ENCODE measurements at regions not wholly inside any gene's neighbourhood (a gene's known extent, or its start where the extent isn't known, plus 50 kb on each side); places are given as distances from the start of the nearest gene placed in this dataset.

GRCh38 chr18:24548583-24548982, 88.1 kb downstream of the HRH4 start:
- H3K9me3 ChIP-seq (ENCODE audit: low read depth, low read length) = no peaks in the 10 kb centered on the region
- H3K4me1 ChIP-seq (ENCODE audit: insufficient read depth, low read length) = no peaks in the 10 kb centered on the region
- H3K27me3 ChIP-seq (ENCODE audit: insufficient read depth, low read length) = no peaks in the 10 kb centered on the region
- no peak overlapping the region for H3K4me3 ChIP-seq (ENCODE audit: low read length)

DNA sequence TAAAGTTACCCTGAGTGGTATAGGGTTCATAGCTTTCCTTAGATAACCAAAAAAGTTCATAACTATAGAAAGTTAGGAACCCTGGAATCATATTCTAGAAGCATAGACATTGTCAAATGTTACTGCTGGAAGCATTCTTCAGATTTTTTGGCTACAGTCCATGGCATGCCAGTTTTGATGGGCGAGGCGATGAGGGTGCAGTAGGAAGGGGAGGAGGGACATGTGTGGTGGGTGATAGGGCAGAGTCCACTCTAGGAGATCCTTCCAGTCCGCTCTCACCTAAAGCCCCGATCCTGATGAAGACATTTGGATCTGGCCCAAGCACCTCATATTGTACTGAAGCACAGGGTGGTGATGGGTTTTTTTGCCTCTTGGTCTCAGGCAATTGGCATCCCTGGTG, 91.8 kb downstream of the HRH4 start:
- Histone ChIP-seq H3K4me3 (ENCODE audit: low read length) (no peak overlapping the region), H3K27me3 (ENCODE audit: insufficient read depth, low read length) (no peaks in the 10 kb centered on the region), H3K9me3 (ENCODE audit: low read depth, low read length) (no peaks in the 10 kb centered on the region), H3K4me1 (ENCODE audit: insufficient read depth, low read length) (no peaks in the 10 kb centered on the region)

DNA sequence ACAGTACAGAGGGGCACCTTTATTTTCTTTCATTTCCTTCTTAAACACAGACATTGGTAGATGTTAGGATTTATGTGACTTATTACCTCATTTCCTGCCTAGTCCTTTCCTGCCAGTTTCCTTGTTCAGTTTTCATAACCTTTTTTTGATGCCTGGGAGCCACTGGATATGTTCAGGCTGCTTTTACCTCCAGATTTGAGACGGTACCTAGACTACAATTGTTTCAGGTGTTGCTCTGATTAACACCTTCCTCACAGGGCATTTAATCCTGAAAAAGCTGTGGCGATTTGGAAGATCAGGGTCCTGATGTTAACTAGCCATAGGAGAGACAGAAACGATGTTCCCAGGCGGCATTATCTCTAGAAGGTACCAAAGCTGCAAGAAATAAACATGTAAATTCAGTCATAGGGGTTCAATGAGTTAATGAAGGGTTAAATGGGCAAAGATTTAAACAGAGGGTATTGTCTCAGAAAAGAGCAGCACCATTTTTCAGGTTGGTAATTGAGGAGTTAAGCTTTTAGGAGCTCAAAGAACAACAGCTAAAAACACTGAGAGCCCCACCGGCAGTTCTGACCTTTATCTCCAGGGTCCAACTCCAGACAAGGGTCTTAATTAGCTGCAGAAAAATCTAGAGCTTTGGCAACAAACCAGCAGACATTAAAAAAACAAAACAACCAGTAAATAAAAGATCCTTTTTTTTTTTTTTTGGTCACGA, 93.3 kb downstream of the HRH4 start:
- Histone ChIP-seq H3K9me3 (ENCODE audit: low read depth, low read length) (no peaks in the 10 kb centered on the region), H3K27me3 (ENCODE audit: insufficient read depth, low read length) (no peaks in the 10 kb centered on the region), H3K4me1 (ENCODE audit: insufficient read depth, low read length) (no peaks in the 10 kb centered on the region), H3K4me3 (ENCODE audit: low read length) (no peak overlapping the region)

GRCh38 chr18:24558403-24558802, 98.0 kb downstream of the HRH4 start:
- Histone ChIP-seq H3K4me1 (ENCODE audit: insufficient read depth, low read length) (no peaks in the 10 kb centered on the region), H3K4me3 (ENCODE audit: low read length) (no peak overlapping the region), H3K27me3 (ENCODE audit: insufficient read depth, low read length) (no peaks in the 10 kb centered on the region)

DNA sequence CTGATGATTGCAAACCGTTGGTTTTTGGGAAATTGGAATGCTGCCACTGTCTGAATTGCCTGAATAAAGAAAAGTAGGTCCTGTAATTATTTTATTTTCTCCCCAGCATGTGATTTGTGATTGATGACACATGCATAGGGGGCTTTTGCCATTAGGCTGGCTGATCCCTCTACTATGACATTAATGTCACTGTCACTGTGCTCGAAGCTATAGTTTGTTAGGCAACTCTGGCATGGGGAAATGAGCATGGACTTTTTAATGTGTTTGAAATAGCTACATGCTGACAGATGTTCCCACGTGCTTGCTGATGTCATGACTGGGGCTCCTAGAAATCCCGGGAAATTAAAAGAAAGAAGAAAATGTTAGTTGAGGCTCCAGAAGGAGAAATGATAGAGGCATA, 99.1 kb downstream of the HRH4 start:
- Histone ChIP-seq H3K4me3 (ENCODE audit: low read length) (no peak overlapping the region), H3K27me3 (ENCODE audit: insufficient read depth, low read length) (no peaks in the 10 kb centered on the region), H3K9me3 (ENCODE audit: low read depth, low read length) (no peaks in the 10 kb centered on the region), H3K4me1 (ENCODE audit: insufficient read depth, low read length) (no peaks in the 10 kb centered on the region)

More at GRCh38 chr18:24558403-24558802, 98.0 kb downstream of the HRH4 start:
- no peaks in the 10 kb centered on the region for H3K9me3 ChIP-seq (ENCODE audit: low read depth, low read length)

- Histone ChIP-seq H3K27me3 (ENCODE audit: insufficient read depth, low read length) (no peaks in the 10 kb centered on the region), H3K9me3 (ENCODE audit: low read depth, low read length) (no peaks in the 10 kb centered on the region), H3K4me1 (ENCODE audit: insufficient read depth, low read length) (no peaks in the 10 kb centered on the region), H3K4me3 (ENCODE audit: low read length) (no peak overlapping the region)
These were observed 100.1 kb downstream of the HRH4 start for GRCh38 chr18:24560511-24560981.

GRCh38 chr18:24561369-24561965, 101.0 kb downstream of the HRH4 start:
- H3K9me3 ChIP-seq (ENCODE audit: low read depth, low read length) = no peaks in the 10 kb centered on the region
- no peaks in the 10 kb centered on the region for H3K4me1 ChIP-seq (ENCODE audit: insufficient read depth, low read length)
- H3K4me3 ChIP-seq (ENCODE audit: low read length) = no peak overlapping the region
- H3K27me3 ChIP-seq (ENCODE audit: insufficient read depth, low read length) = no peaks in the 10 kb centered on the region

GRCh38 chr18:24567199-24567598, 106.8 kb downstream of the HRH4 start:
- Histone ChIP-seq H3K27me3 (ENCODE audit: insufficient read depth, low read length) (no peaks in the 10 kb centered on the region), H3K4me1 (ENCODE audit: insufficient read depth, low read length) (no peaks in the 10 kb centered on the region), H3K4me3 (ENCODE audit: low read length) (no peak overlapping the region), H3K9me3 (ENCODE audit: low read depth, low read length) (no peaks in the 10 kb centered on the region)

DNA sequence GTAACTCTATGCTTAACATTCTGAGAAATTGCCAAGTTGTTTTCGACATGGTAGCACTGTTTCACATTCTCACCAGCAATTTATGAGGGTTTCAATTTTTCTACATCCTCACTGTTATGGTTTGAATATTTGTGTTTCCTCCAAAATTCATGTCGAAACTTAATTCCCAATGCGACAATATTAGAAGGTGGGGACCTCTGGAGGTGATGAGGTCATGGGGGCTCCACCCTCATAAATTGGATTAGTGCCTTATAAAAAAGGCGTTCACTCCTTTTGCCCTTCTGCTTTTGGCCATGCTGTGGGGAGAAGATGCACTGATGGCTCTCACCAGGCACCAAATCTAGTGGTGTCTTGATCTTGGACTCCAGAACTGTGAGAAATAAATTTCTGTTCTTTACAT, 110.3 kb downstream of the HRH4 start:
- Histone ChIP-seq H3K4me1 (ENCODE audit: insufficient read depth, low read length) (no peaks in the 10 kb centered on the region), H3K27me3 (ENCODE audit: insufficient read depth, low read length) (no peaks in the 10 kb centered on the region), H3K9me3 (ENCODE audit: low read depth, low read length) (peaks cover 6% of the 10 kb centered on the region)

GRCh38 chr18:24582771-24583170, 122.3 kb downstream of the HRH4 start:
- no peaks in the 10 kb centered on the region for H3K4me1 ChIP-seq (ENCODE audit: insufficient read depth, low read length)
- H3K4me3 ChIP-seq (ENCODE audit: low read length) = no peak overlapping the region
- no peaks in the 10 kb centered on the region for H3K9me3 ChIP-seq (ENCODE audit: low read depth, low read length)
- H3K27me3 ChIP-seq (ENCODE audit: insufficient read depth, low read length) = no peaks in the 10 kb centered on the region

More for the DNA sequence above, 110.3 kb downstream of the HRH4 start:
- no peak overlapping the region for H3K4me3 ChIP-seq (ENCODE audit: low read length)

DNA sequence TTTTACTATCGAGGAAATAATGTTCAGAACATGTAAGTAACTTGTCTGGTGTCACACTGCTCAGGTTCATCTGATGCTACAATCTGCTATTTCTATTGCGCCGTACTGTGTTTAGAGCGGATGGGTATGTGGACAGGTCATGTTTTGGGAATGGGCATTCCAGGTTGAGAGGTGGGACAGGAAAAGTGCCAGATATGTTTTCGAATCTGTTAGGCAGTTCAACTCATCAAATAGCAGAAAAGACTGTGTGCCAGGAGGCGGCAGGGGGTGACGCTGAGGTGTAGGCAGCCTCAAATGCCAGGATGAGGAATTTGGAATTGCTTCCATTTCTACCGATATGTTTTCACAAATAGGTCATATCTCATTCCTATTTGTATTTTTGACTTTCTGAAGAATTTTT, 123.8 kb downstream of the HRH4 start:
- no peaks in the 10 kb centered on the region for H3K27me3 ChIP-seq (ENCODE audit: insufficient read depth, low read length)
- no peak overlapping the region for H3K4me3 ChIP-seq (ENCODE audit: low read length)
- no peaks in the 10 kb centered on the region for H3K9me3 ChIP-seq (ENCODE audit: low read depth, low read length)
- no peaks in the 10 kb centered on the region for H3K4me1 ChIP-seq (ENCODE audit: insufficient read depth, low read length)

DNA sequence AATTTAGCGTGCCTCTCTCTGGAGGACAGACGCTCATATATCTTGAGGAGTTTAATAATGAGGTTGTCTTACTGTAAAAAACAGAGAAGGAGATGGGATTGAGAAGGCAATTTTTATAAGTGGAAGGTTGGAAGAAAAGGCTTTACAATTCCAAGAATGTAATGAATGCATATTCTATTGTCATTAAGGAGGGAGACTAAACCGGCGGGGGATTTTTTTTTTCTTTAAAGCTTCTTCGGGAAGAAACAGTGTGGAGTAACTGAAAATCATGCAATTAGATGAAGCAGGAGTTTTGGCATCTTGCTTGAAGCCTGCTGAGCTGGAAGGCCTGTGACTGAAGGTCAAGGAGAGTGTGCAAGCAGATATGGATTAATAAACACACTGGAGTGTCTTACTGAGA, 124.4 kb downstream of the HRH4 start:
- no peak overlapping the region for H3K4me3 ChIP-seq (ENCODE audit: low read length)
- H3K27me3 ChIP-seq (ENCODE audit: insufficient read depth, low read length) = no peaks in the 10 kb centered on the region
- no peaks in the 10 kb centered on the region for H3K9me3 ChIP-seq (ENCODE audit: low read depth, low read length)
- H3K4me1 ChIP-seq (ENCODE audit: insufficient read depth, low read length) = no peaks in the 10 kb centered on the region

- no peaks in the 10 kb centered on the region for H3K9me3 ChIP-seq (ENCODE audit: low read depth, low read length)
These were observed 125.6 kb downstream of the HRH4 start for GRCh38 chr18:24585996-24586566.

GRCh38 chr18:24586662-24587360, 126.4 kb downstream of the HRH4 start:
- H3K27me3 ChIP-seq (ENCODE audit: insufficient read depth, low read length) = no peaks in the 10 kb centered on the region
- no peak overlapping the region for H3K4me3 ChIP-seq (ENCODE audit: low read length)
- no peaks in the 10 kb centered on the region for H3K4me1 ChIP-seq (ENCODE audit: insufficient read depth, low read length)
- no peaks in the 10 kb centered on the region for H3K9me3 ChIP-seq (ENCODE audit: low read depth, low read length)

More at GRCh38 chr18:24585996-24586566, 125.6 kb downstream of the HRH4 start:
- Histone ChIP-seq H3K4me3 (ENCODE audit: low read length) (no peak overlapping the region), H3K4me1 (ENCODE audit: insufficient read depth, low read length) (no peaks in the 10 kb centered on the region), H3K27me3 (ENCODE audit: insufficient read depth, low read length) (no peaks in the 10 kb centered on the region)

DNA sequence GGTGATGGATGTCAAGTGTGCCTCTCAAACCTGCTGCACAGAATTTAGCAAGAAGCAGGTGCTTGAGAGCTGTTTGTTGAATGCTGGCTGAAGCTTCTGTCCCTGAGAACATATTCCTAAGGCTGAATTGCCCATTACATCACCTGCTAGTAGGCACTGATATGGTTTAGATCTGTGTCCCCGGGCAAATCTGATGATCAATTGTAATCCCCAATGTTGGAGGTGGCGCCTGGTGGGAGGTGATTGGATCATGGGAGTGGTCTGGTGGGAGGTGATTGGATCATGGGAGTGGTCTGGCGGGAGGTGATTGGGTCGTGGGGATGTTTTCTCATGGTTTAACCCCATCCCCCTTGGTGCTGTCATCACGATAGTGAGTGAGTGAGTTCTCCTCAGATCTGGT, 128.0 kb downstream of the HRH4 start:
- no peaks in the 10 kb centered on the region for H3K4me1 ChIP-seq (ENCODE audit: insufficient read depth, low read length)
- no peaks in the 10 kb centered on the region for H3K27me3 ChIP-seq (ENCODE audit: insufficient read depth, low read length)
- H3K4me3 ChIP-seq (ENCODE audit: low read length) = no peak overlapping the region
- no peaks in the 10 kb centered on the region for H3K9me3 ChIP-seq (ENCODE audit: low read depth, low read length)

Measured in mononuclear cell (primary cell).